ENCODE measurements at regions not wholly inside any gene's neighbourhood (a gene's known extent, or its start where the extent isn't known, plus 50 kb on each side); places are given as distances from the start of the nearest gene placed in this dataset.

DNA sequence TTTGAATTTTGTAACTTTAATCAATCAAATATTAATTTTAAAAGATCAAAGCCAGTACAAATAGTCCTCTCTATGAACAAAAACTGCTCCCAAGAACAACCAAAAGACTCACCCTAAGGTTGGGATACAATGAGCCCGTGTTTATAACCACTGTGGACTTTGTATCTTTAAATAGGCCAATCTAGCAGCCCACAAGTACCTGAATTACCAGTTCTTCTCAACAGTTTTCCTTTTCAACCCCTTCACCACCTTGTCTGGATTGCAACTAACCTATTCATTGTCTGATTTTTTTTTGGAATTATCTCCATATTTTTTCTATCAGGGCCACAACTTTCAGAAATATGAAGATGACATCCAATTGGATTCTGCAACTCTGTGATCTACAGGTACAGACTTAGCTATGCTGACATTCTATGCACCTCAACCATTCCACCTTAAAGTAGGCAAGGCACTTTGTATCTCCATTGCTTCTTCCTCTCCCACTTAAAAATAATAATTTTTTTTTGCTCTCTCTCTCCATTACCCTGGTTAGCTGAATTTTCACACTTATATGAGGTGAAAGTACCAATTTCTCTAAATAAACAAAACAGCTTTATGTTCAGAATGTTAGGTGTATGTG lies 81.9 kb upstream of the MAPRE2 start (continued):
- TF ChIP-seq, protein P1, sequence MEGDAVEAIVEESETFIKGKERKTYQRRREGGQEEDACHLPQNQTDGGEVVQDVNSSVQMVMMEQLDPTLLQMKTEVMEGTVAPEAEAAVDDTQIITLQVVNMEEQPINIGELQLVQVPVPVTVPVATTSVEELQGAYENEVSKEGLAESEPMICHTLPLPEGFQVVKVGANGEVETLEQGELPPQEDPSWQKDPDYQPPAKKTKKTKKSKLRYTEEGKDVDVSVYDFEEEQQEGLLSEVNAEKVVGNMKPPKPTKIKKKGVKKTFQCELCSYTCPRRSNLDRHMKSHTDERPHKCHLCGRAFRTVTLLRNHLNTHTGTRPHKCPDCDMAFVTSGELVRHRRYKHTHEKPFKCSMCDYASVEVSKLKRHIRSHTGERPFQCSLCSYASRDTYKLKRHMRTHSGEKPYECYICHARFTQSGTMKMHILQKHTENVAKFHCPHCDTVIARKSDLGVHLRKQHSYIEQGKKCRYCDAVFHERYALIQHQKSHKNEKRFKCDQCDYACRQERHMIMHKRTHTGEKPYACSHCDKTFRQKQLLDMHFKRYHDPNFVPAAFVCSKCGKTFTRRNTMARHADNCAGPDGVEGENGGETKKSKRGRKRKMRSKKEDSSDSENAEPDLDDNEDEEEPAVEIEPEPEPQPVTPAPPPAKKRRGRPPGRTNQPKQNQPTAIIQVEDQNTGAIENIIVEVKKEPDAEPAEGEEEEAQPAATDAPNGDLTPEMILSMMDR (IDR thresholded peaks at IDR 0.05; ENCODE audit: poor library complexity, severe bottlenecking), result no peak

DNA sequence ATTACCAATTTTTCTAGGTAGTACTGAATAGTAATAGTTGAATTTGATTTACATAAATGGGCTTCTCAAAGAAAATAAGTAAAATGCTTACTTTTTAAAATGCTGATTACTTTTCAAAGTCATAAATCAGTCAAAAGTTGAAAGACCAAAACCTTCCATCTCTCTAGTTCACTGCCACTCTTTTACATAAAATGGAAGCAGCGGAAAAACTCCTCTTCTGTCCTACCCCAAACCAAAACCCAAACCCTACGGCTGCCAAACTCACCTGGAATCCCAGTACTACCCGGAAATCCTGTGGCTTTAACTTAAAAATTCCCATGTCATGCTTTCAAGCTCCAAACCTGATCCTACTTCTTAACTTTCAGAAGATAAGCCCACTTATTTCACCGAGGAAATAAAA lies 81.2 kb upstream of the MAPRE2 start:
- H3K79me2 ChIP-seq (replicated peaks; ENCODE audit: insufficient read depth, low read length), result no peaks in the 10 kb centered on the region
- TF ChIP-seq TAF1 (IDR thresholded peaks at IDR 0.05; ENCODE audit: low read depth) (no peak), POLR2AphosphoS5 (IDR thresholded peaks at IDR 0.05) (no peak), EP300 (conservative IDR thresholded peaks at IDR 0.05; ENCODE audit: poor library complexity, severe bottlenecking) (no peak), EZH2 (IDR thresholded peaks at IDR 0.05; ENCODE audit: borderline replicate concordance, insufficient read depth, low read length, poor library complexity, severe bottlenecking) (no peak), SMC3 (conservative IDR thresholded peaks at IDR 0.05; ENCODE audit: poor library complexity) (no peak), RAD21 (conservative IDR thresholded peaks at IDR 0.05) (no peak), MXI1 (conservative IDR thresholded peaks at IDR 0.05; ENCODE audit: poor library complexity, severe bottlenecking) (no peak)
- TF ChIP-seq, protein P2, sequence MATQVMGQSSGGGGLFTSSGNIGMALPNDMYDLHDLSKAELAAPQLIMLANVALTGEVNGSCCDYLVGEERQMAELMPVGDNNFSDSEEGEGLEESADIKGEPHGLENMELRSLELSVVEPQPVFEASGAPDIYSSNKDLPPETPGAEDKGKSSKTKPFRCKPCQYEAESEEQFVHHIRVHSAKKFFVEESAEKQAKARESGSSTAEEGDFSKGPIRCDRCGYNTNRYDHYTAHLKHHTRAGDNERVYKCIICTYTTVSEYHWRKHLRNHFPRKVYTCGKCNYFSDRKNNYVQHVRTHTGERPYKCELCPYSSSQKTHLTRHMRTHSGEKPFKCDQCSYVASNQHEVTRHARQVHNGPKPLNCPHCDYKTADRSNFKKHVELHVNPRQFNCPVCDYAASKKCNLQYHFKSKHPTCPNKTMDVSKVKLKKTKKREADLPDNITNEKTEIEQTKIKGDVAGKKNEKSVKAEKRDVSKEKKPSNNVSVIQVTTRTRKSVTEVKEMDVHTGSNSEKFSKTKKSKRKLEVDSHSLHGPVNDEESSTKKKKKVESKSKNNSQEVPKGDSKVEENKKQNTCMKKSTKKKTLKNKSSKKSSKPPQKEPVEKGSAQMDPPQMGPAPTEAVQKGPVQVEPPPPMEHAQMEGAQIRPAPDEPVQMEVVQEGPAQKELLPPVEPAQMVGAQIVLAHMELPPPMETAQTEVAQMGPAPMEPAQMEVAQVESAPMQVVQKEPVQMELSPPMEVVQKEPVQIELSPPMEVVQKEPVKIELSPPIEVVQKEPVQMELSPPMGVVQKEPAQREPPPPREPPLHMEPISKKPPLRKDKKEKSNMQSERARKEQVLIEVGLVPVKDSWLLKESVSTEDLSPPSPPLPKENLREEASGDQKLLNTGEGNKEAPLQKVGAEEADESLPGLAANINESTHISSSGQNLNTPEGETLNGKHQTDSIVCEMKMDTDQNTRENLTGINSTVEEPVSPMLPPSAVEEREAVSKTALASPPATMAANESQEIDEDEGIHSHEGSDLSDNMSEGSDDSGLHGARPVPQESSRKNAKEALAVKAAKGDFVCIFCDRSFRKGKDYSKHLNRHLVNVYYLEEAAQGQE (IDR thresholded peaks at IDR 0.05; ENCODE audit: borderline replicate concordance), result no peak
- TF ChIP-seq, protein P1 (IDR thresholded peaks at IDR 0.05; ENCODE audit: poor library complexity, severe bottlenecking), result no peak
- H3K9me3 ChIP-seq (ENCODE audit: low read length), result no peaks in the 10 kb centered on the region
- H4K20me1 ChIP-seq (ENCODE audit: insufficient read depth), result no peaks in the 10 kb centered on the region
- H2AFZ ChIP-seq (ENCODE audit: low read depth, low read length), result no peak overlapping the region
- H3K27me3 ChIP-seq (ENCODE audit: insufficient read depth, low read depth, low read length), result no peaks in the 10 kb centered on the region
- H3K9ac ChIP-seq (ENCODE audit: low read length), result no peak overlapping the region
- no peaks in the 10 kb centered on the region for H3K9me2 ChIP-seq (ENCODE audit: insufficient read depth, low read length)
- no peak overlapping the region for H3K27ac ChIP-seq (ENCODE audit: low read length)
- no peak overlapping the region for H3K4me2 ChIP-seq (ENCODE audit: low read length)
- no peak overlapping the region for H3K4me3 ChIP-seq (ENCODE audit: low read length)
- H3K36me3 ChIP-seq (ENCODE audit: insufficient read depth, low read length), result no peaks in the 10 kb centered on the region
- H3F3A ChIP-seq (ENCODE audit: insufficient read depth, low read length, poor library complexity, severe bottlenecking), result no peaks in the 10 kb centered on the region
